HL-60 (cell line): ENCODE measurements at regions not wholly inside any gene's neighbourhood (a gene's known extent, or its start where the extent isn't known, plus 50 kb on each side); places are given as distances from the start of the nearest gene placed in this dataset.

ENCODE experiments used
- DNase-seq, 2 experiments: peaks; one replicate each; pipeline ENCODE4 v3.0.0-alpha.2; 2010 to 2020; ENCODE audit warnings: low read depth in 1 of 2, low spot score in 1 of 2
- H3K27ac ChIP-seq: fragments of 250-450 bp; sonication (Bioruptor Pico); replicated peaks from 2 replicates; pipeline ENCODE4 v1.5.1; 2020; ENCODE audit warnings: mild to moderate bottlenecking, moderate library complexity
- H3K27me3 ChIP-seq: fragments of 250-450 bp; sonication (Bioruptor Pico); 2 replicates; pipeline ENCODE4 v1.5.1; 2021; ENCODE audit warnings: mild to moderate bottlenecking, moderate library complexity; ENCODE audit not compliant: insufficient read depth, poor library complexity, severe bottlenecking
- H3K4me3 ChIP-seq: replicated peaks from 2 replicates; pipeline ENCODE4 v1.5.1; 2011; ENCODE audit warnings: mild to moderate bottlenecking, control low read depth, low read length; ENCODE audit not compliant: insufficient read depth
- CTCF ChIP-seq: IDR thresholded peaks from one replicate; pipeline ENCODE4 v1.5.1; 2011; ENCODE audit warnings: low read length, control low read depth, inconsistent platforms; ENCODE audit not compliant: insufficient read depth
- GABPA ChIP-seq: IDR thresholded peaks from 2 replicates; pipeline ENCODE4 v1.6.1; 2012; ENCODE audit warnings: low read depth
- POLR2AphosphoS5 ChIP-seq: IDR thresholded peaks from 2 replicates; pipeline ENCODE4 v1.6.1; 2012; ENCODE audit warnings: low read depth
- SPI1 ChIP-seq: IDR thresholded peaks from 2 replicates; pipeline ENCODE4 v1.6.1; 2012; ENCODE audit warnings: low read depth, mild to moderate bottlenecking, borderline replicate concordance
- TF ChIP-seq, protein P1 (sequence below): IDR thresholded peaks from 2 replicates; pipeline ENCODE4 v1.6.1; 2012; ENCODE audit warnings: low read depth; ENCODE audit not compliant: insufficient replicate concordance

DNA sequence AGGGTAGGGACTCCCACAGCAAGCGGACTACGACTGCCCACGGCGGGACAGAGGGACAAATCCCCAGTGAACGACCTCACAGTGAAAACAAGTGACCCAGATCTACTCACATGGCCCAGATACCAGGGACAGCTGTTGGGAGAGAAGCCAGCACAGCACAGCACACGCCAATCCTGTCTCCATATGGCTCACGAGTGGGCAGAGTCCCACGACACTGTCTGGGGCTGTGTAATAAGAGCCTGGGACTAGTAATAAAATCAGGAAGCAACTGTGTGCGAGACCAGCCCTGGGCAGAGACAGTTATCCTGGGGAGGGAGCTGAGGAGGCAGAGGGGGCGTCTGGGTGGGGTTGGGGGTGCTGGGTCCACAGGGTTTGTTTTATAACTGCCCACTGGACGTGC lies 385.0 kb downstream of the CTTN start:
- H3K27ac ChIP-seq: no peak overlapping the region
- H3K27me3 ChIP-seq: no peaks in the 10 kb centered on the region
- H3K4me3 ChIP-seq: no peak overlapping the region
- TF ChIP-seq, protein P1, sequence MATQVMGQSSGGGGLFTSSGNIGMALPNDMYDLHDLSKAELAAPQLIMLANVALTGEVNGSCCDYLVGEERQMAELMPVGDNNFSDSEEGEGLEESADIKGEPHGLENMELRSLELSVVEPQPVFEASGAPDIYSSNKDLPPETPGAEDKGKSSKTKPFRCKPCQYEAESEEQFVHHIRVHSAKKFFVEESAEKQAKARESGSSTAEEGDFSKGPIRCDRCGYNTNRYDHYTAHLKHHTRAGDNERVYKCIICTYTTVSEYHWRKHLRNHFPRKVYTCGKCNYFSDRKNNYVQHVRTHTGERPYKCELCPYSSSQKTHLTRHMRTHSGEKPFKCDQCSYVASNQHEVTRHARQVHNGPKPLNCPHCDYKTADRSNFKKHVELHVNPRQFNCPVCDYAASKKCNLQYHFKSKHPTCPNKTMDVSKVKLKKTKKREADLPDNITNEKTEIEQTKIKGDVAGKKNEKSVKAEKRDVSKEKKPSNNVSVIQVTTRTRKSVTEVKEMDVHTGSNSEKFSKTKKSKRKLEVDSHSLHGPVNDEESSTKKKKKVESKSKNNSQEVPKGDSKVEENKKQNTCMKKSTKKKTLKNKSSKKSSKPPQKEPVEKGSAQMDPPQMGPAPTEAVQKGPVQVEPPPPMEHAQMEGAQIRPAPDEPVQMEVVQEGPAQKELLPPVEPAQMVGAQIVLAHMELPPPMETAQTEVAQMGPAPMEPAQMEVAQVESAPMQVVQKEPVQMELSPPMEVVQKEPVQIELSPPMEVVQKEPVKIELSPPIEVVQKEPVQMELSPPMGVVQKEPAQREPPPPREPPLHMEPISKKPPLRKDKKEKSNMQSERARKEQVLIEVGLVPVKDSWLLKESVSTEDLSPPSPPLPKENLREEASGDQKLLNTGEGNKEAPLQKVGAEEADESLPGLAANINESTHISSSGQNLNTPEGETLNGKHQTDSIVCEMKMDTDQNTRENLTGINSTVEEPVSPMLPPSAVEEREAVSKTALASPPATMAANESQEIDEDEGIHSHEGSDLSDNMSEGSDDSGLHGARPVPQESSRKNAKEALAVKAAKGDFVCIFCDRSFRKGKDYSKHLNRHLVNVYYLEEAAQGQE: no peak
- TF ChIP-seq GABPA (no peak), SPI1 (no peak), POLR2AphosphoS5 (no peak), CTCF (no peak)
- no peak for DNase-seq

DNA sequence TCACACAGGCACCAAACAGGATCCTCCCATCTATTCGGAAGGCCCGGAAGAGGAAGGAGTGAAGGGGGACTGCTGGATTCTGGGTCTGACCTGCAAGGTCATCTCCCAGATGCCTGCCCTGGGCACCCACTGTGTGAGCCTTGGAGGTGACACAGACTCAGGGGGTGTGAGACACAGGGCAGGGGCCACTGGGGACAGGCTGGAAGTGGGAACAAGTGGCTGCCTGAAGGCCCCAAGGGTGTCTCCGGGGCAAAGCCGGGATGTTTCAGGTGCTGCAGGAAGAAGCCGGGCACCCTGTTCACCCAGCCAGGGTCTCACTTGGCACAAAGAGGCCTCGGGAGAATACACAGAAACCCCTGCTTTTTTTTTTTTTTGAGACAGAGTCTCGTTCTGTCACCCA lies 385.5 kb downstream of the CTTN start:
- no peak overlapping the region for H3K4me3 ChIP-seq
- DNase-seq: no peak
- no peaks in the 10 kb centered on the region for H3K27me3 ChIP-seq
- TF ChIP-seq, protein P1: no peak
- no peak overlapping the region for H3K27ac ChIP-seq

DNA sequence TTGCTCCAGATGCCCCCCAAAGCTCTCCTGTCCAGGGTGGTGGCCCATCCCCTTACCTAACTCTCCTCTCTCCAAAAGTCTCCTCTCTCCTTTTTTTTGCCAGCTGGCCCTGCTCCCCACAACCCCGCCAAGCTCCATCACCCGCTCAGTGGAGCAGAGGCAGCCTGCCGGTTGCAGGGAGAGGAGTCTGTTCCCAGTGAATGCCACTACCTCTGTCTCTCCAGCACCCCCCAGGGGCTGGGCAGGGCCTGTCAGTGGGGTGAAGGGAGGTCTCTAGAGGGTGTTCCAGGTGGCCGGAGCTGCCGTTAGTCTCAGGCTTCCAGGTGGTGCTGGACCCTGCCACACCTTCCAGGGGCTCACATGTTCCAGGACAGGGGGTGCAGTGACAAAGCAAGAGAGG lies 387.0 kb downstream of the CTTN start:
- Histone ChIP-seq H3K27ac (no peak overlapping the region), H3K27me3 (no peaks in the 10 kb centered on the region), H3K4me3 (no peak overlapping the region)
- DNase-seq: no peak
- TF ChIP-seq, protein P1: no peak
- no peak for TF ChIP-seq POLR2AphosphoS5
- no peak for TF ChIP-seq SPI1
- TF ChIP-seq CTCF: no peak
- no peak for TF ChIP-seq GABPA

GRCh38 chr11:70786021-70786665 lies 387.8 kb downstream of the CTTN start:
- Histone ChIP-seq H3K27ac (no peak overlapping the region), H3K27me3 (no peaks in the 10 kb centered on the region), H3K4me3 (no peak overlapping the region)
- no peak for DNase-seq
- TF ChIP-seq CTCF (no peak), POLR2AphosphoS5 (no peak), GABPA (no peak), SPI1 (no peak)
- TF ChIP-seq, protein P1: no peak
